ENCODE measurements at regions not wholly inside any gene's neighbourhood (a gene's known extent, or its start where the extent isn't known, plus 50 kb on each side); places are given as distances from the start of the nearest gene placed in this dataset.

DNA sequence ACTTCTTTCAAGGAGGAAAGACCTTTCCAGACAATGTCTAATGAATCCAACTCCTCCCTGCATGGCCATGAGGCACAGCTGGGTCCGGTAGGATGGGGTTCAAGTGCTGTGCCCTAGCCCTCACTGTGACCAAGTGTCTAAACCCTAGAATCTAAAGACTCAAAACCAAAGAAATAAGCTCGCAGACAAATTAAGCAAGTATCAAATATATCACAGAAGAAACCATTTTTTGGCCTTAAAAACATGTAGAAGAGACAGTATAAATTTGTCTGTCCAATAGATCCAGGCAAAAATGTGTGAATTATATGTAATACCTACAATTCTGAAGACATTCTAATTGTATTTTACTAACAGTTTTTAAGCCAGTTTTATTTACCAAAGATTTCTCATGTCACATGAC is 56.4 kb upstream of the WDR17 start:
- TF ChIP-seq, protein P1, sequence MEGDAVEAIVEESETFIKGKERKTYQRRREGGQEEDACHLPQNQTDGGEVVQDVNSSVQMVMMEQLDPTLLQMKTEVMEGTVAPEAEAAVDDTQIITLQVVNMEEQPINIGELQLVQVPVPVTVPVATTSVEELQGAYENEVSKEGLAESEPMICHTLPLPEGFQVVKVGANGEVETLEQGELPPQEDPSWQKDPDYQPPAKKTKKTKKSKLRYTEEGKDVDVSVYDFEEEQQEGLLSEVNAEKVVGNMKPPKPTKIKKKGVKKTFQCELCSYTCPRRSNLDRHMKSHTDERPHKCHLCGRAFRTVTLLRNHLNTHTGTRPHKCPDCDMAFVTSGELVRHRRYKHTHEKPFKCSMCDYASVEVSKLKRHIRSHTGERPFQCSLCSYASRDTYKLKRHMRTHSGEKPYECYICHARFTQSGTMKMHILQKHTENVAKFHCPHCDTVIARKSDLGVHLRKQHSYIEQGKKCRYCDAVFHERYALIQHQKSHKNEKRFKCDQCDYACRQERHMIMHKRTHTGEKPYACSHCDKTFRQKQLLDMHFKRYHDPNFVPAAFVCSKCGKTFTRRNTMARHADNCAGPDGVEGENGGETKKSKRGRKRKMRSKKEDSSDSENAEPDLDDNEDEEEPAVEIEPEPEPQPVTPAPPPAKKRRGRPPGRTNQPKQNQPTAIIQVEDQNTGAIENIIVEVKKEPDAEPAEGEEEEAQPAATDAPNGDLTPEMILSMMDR (IDR thresholded peaks at IDR 0.05) = no peak
- TF ChIP-seq POLR2A (IDR thresholded peaks at IDR 0.05) = no peak

All from uterus (tissue), 2 donors.